Heart left ventricle (tissue), 13 donors: ENCODE measurements at regions not wholly inside any gene's neighbourhood (a gene's known extent, or its start where the extent isn't known, plus 50 kb on each side); places are given as distances from the start of the nearest gene placed in this dataset.

Experiments
- CTCF ChIP-seq, 12 donors: fragments of 200-600 bp; sonication (generic) in 4 of 12; IDR thresholded peaks; one replicate each; pipeline versions ENCODE4 v1.5.0 to v1.8.0; 2018 to 2022; ENCODE audit warnings: antibody characterized with exemption in 12 of 12, mild to moderate bottlenecking in 5 of 12
- POLR2A ChIP-seq, 2 donors: fragments of 450-650 bp; IDR thresholded peaks; one replicate each; pipeline ENCODE4 v1.6.1; 2017; ENCODE audit warnings: antibody characterized with exemption in 2 of 2, mild to moderate bottlenecking in 2 of 2, moderate library complexity in 2 of 2
- donor health status: ischemic (EF 13 %, LVEDD 7.1; RV severe dilation, severe dysfunction).
- donor health status: DM: no; HTN: yes; CAD: no.
- donor health status: DM: no; HTN: no; CAD: no.
- donor health status: ischemic (EF 25% LVEDD 6.9; RV normal size, moderate dysfunction).
- donor health status: ischemic (EF 25% LVEDD 5.7; RV mildly dilated, moderate dysfunction).
- donor health status: ischemic (EF 35%, LVEDD 5.7; RV mildly dilated, moderate dysfunction).
- donor health status: nonischemic (EF 11% LVEDD 7.7; RV severe dilation, severe dysfunction).
- donor health status: DM: yes; HTN: yes; CAD: no.
- donor health status: PGD.
- donor health status: ischemic (EF 29% LVEDD 5.4; RV normal size, mild dysfunction).
- donor health status: nonischemic (EF 23%, LVEDD 6.1; RV moderate dilation, normal function).

GRCh38 chr2:59677158-59677557, 876.3 kb downstream of the BCL11A start:
- no peak for TF ChIP-seq CTCF (IDR thresholded peaks at IDR 0.05)
- no peak for TF ChIP-seq POLR2A (IDR thresholded peaks at IDR 0.05)
